ENCODE measurements at regions not wholly inside any gene's neighbourhood (a gene's known extent, or its start where the extent isn't known, plus 50 kb on each side); places are given as distances from the start of the nearest gene placed in this dataset.

- DNase-seq = no peak
These were observed 62.7 kb upstream of the CCDC160 start for GRCh38 chrX:134174273-134174660.

DNA sequence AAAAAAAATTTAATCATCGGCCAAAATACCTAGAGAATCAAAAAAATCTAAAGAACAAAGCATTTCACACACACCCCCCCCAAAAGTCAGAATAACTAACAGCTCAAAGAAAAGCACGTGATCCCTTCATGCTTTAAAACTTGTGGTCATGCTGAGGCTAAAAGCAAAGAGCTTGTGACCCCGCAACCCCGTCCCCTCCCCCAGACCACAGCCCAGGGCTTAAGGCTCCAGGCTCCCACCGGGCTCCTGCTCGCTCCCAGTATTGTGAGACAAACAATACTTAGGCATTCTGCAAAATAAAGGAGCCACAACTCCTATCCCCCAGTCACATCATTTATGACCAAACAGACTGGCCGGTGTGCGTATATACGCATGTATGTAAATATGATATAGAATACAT is 62.1 kb upstream of the CCDC160 start:
- DNase-seq = no peak

DNA sequence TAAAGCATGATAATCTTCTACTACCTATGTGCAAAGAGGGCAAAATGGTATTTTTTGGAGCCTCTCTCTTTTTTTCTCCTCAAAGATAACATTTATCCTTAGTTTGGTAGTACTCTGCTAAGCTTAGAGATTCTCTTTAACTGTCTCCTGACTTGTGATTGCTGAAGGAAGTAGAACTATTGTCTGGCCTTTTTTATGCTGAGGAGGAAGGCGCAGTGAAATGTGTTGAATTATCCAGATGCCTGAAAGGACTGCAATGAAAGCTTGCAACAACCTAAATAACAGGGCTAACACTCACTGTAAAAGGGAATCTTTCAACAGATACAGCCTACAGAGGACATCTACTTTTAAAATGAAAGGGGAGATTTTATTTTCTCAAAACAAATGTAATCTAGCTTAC is 59.5 kb upstream of the CCDC160 start:
- no peak for DNase-seq

DNA sequence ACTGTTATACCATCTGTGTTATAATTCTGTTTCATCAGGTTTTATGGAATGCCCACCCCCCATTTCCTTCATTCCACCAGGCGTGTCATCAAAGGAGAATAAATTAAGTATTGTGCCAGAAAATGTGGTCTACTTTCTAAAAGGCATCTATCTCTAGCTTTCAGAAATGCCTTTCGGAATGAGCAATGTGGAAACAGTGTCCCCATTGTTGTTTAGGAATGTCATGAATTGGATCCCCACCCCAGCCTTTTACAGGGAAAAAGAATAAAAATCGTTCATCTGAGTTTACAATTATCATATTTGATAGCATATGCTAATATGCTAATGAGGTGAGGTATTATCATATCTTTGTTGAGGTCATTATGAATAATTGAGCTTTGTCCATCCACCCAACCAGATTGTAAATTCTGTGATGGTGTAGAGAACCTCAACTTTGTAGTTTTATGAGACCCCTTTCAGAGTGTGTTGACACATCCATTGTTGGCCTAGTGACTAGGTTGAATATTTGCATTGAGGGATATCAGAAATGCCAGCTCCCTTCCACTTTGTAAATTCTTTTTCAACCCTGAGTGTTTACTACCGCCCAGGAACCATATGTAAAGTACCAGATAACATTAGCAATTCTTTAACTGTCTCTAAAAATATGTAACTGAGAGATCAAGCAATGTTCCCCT is 56.2 kb upstream of the CCDC160 start:
- DNase-seq = no peak

DNA sequence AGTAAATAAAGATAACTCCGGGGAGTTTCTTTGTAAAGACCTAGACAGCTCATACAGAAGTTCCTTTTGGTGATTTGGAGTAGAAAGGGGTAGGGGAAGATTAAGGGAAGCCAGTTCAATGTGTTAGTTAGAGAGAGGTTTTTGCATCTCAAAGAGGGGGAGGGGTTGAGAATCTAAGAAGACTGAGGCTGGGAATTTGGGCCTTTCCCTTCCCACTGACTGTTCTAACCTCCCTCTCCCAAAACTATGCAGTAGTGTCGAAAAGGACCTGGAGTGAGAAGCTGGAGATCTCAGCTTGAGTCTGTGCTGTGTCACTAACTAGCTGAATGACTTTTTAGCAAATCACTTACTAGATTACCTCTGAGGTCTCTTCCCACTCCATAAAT is 55.7 kb upstream of the CCDC160 start:
- DNase-seq = no peak

- no peak for DNase-seq
These were observed 53.3 kb upstream of the CCDC160 start for GRCh38 chrX:134183665-134184064.

DNA sequence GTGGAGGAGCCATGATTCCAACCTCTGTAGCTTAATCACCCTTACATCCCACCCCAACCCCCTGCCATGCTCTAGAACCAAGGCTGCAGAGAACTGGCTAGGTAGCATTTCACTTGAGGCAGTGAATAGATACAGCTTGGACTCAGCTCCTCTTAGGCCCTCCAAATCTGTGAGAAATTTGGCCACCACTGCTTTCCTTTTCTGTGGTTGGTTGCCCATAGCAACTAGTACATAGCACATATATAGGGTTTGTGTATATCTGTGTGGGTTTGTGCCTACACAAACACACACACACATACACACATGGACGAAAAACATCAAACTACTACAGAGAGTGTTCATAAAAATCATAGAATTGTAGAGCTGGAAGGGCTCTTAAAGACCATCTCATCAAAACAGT is 52.0 kb upstream of the CCDC160 start:
- no peak for DNase-seq

DNA sequence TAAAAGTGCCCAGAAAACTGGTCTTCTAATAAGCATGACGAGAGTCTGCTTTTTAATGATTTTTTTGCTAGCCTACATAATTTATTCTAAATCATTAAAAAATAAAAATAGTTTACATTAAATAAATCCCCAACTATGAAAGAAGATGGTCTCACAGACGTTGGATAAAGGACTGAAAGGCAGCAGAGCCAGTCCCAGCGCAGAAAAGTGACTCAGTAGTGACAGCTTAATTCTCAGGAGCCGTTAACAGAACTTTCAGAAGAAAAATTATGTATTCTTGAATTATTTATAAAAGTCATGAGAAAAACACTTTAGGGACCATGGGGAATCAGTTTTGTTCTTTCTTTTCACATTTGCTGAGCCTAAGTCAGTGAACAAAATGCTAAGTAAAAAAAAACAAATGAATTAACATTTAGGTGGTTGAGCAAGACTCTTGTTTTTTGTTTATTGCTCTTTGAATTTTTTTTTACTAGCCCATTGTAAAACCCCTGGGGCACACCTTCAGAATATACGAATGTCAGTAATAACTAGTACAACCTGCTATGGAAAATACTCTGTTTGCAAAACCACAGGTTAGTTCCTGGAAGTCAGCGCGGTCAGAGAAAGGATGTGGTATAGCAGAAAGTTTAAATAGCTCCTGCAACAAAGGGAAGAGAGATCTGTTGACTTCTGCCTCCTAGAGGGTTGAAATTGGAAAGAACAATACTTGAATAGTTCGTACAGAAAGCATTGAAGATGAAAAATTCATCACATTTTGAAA is 50.4 kb upstream of the CCDC160 start:
- DNase-seq = peak; percentile 80 to 81
